ENCODE measurements at regions not wholly inside any gene's neighbourhood (a gene's known extent, or its start where the extent isn't known, plus 50 kb on each side); places are given as distances from the start of the nearest gene placed in this dataset.
"Not testable (repeated sequence)": the region's sequence is repeated elsewhere in the genome, so short reads cannot be mapped to it uniquely, and the experiment has no call there.

DNA sequence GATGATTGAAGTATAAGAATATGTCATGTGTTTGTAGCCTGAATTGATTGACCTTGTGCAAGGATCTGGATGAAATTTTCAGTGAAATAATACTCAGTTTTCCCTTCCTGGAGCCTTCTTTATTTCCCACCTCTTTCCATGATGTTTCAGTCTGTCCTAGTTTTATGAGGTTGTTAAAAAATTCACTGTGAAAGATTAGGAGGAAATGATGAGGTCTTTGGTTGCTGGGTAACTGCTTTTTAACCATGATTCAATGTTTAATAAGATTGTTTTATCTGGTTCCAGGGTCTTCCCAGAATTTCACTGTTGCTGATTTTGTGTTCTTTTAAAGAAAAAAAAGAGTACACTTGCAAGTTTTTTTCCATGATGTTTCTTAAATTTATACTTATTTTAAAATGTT is 221.5 kb downstream of the MBL2 start:
- DNase-seq, result no peak

- DNase-seq, result no peak
Measured at GRCh38 chr10:52558090-52558489, 214.5 kb downstream of the MBL2 start.

- DNase-seq, result no peak
Measured at GRCh38 chr10:52561322-52561721, 211.3 kb downstream of the MBL2 start.

- DNase-seq, result no peak
Measured at GRCh38 chr10:52563360-52563759, 209.2 kb downstream of the MBL2 start.

- DNase-seq, result peak in 1 of 2 donors; percentile 19
Measured at GRCh38 chr10:52566471-52567246, 205.9 kb downstream of the MBL2 start.

DNA sequence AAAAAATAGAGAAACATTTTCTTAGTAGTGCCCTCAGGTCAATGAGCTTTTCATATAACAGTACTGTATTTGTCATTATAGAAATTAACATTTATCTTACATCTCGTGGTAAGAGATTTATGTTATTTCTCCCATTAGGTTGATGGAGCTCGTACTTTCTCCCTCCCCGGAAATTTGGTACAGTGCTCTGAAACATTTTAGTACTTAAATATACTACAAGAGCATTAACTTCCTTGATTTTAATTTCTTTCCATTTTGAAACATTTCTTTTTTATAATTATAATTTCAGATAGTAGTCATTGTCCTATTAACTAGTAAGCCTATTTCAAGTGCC is 205.4 kb downstream of the MBL2 start:
- DNase-seq, result no peak

GRCh38 chr10:52568309-52568708 is 204.3 kb downstream of the MBL2 start:
- no peak for DNase-seq

- DNase-seq, result no peak
Measured at GRCh38 chr10:52570490-52570889, 202.1 kb downstream of the MBL2 start.

- DNase-seq, result peak in 1 of 2 donors; percentile 7
Measured at GRCh38 chr10:52571018-52571417, 201.6 kb downstream of the MBL2 start.

DNA sequence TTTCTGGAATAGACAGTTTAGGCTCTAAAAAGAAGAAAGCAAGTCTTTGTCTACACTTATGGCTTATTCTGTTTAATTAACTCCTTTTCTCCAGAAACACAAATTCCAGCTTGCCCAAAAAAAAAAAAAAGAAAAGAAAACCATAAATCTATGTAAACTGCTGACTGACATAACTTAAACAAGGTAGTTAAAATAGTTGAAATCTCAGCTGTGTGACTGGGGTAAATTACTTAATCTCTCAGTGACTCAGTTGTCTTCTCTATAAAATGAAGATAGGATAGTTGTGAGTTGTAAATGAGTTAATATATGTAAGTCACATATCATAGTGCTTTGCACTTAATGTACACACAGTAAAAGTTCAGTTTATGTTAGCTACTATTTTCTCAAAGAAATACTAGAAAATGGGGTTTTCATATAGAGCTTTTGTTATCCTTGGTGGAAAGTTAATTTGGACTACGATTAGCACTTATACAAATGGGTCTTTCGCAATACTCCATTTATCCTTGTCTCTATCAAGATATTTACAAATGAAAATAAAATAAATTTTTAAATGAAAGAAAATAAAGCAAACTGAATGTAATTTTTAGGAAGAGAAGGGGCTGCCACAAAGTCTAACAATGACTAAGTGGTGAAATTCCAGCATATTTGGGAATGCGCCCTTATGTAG is 200.9 kb downstream of the MBL2 start:
- DNase-seq, result no peak

GRCh38 chr10:52573347-52573746 is 199.2 kb downstream of the MBL2 start:
- DNase-seq, result no peak

DNA sequence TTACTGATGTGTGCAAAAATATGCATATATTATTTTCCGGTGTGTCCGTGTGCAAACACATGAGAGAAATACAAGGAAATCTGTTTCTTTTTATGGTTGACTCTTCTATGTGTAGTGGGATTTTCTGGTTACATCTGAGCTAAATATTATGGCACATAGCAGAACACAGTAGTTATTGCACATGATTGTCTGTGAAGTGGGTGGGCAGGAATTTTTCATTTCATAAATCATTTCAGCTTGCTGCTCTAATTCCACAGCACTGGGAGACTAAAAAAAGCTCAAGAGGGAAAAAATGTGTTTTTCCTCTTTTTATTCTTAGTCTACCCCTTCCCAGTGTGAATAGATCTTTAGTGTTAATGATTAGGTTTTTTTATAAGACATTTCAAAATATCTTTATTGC is 197.9 kb downstream of the MBL2 start:
- no peak for DNase-seq

- DNase-seq, result no peak
Measured at GRCh38 chr10:52577047-52577446, 195.5 kb downstream of the MBL2 start.

DNA sequence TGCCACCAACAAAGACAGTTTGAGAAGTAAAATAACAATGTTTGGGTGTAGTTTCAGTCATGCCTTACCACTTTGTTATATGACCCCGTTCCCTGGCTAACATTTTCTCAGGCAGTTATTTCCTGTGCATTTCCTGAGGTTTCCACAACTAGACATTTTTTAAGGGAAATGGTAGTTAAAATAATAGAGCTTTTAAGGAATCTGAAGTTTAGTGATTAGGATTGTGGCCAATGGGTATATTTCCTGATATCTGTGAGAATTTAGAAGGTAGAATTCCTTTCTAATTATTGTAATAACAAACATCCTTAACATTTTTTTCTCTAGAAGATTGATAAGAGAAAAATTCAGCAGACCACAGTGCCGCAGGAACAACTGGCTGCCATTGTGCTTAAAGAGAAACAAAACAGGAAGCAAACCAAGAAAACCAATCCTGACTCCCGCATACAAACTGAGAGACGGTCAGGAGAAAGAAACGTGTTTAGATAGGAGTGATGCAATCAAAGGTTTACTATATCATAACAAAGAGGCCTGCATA is 193.6 kb downstream of the MBL2 start:
- no peak for DNase-seq

DNA sequence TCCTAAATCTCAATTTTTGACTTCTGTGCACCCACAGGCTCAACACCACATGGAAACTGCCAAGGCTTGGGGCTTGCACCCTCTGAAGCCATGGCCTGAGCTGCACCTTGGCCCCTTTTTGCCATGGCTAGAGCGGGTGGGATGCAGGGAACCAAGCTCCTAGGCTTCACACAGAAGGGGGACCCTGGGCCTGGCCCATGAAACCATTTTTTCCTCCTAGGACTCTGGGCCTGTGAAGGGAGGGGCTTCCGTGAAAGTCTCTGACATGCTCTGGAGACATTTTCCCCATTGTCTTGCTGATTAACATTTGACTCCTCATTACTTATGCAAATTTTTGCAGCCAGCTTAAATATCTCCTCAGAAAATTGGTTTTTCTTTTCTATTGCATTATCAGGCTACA is 190.9 kb downstream of the MBL2 start:
- not testable (repeated sequence) for DNase-seq

DNA sequence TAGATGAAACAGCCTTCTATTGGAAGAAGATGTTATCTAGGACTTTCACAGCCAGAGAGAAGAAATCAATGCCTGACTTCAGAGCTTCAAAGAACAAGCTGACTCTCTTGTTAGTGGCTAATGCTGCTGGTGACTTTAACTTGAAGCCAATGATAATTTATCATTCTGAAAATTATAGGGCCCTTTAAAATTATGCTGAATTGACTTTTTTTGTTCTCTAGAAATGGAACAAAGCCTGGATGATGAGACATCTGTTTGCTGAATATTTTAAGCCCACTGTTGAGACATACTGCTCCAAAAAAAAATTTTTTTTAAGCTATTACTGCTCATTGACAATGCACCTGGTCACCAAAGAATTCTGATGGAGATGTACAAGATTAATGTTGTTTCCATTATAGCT is 189.2 kb downstream of the MBL2 start:
- no peak for DNase-seq

DNA sequence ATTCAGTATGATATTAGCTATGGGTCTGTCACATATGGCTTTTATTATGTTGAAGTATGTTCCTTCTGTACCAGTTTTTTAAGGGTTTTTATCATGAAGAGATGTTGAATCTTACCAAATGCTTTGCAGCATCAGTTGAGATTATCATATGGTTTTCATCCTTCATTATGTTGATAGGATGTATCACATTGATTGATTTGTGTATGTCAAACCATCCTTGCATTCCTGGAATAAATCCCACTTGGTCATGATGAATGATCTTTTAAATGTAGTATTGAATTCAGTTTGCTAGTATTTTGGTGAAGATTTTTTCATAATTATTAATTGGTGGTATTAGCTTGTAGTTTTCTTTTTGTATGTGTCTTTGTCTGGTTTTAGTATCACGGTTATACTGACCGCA is 185.9 kb downstream of the MBL2 start:
- DNase-seq, result no peak

GRCh38 chr10:52597189-52597863 is 175.3 kb downstream of the MBL2 start:
- DNase-seq, result peak; percentile 9 to 12

DNA sequence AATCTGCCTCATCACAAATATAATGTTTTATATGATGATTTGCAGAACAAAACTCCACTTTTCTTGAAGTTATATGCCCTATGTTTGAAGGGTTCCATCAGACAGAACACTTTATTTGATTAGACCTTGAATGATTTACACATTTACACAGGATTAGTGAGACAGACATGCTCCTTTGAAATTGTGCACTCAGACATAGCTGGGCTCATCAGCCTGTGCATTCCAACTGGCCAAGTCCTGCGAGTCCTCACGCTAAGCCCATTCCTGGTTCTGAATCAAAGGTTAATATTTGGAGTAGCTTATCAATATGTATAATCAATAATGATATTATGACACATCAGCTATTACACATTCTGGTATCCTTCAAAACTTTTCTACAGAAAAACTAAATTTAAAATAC is 173.6 kb downstream of the MBL2 start:
- no peak for DNase-seq

GRCh38 chr10:52599551-52600200 is 172.9 kb downstream of the MBL2 start:
- DNase-seq, result no peak

DNA sequence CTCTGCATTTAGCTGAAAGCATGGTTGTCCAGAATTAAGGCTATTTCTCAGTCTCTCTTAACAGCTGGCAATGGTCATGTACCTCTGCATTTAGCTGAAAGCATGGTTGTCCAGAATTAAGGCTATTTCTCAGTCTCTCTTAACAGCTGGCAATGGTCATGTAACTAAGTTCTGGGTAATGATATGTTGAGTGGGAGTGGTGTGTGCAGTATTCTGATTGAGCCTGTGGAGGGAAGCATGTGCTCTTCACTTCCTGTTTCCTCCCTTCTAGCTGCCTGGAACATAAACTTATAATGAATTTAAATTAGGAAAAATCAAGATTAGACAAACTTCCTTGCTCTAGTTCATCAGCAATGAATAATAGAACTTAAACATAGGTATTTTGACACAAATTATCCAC is 168.5 kb downstream of the MBL2 start:
- DNase-seq, result not testable (repeated sequence)

GRCh38 chr10:52609071-52609470 is 163.5 kb downstream of the MBL2 start:
- DNase-seq, result no peak

DNA sequence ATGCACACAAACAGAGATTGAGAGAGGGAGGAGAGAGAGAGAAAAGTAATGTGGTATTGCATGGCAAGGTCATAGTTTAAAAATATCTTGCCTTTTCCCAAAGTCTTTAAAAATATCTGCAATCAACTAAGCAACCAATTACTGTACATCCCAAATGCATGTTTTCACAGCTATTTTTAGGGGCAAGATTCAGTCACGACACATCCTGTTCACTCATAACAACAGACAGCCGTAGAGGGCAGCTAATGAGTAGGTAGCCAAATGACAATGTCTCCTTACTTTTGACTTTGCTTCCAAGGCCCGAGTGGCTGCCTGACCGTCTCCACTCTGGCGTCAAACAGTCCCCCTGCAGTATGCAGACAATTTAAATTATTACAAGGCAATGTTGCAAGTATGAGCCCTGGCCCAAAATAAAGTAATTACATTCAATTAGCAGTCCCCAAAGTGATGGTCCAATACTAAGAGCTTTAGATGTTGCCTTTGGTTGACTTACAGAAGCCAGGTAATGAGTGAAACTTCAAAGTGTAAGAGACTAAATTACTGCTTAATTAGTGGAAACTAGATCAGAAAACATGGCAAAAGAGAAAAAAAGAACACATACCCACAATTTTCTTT is 162.9 kb downstream of the MBL2 start:
- no peak for DNase-seq
